PFSK-1 (cell line): ENCODE measurements at regions not wholly inside any gene's neighbourhood (a gene's known extent, or its start where the extent isn't known, plus 50 kb on each side); places are given as distances from the start of the nearest gene placed in this dataset.

Experiments
- POLR2AphosphoS5 ChIP-seq: IDR thresholded peaks from 2 replicates; pipeline ENCODE4 v1.6.1; 2012; ENCODE audit warnings: low read depth, mild to moderate bottlenecking, control low read depth, low read length, moderate library complexity
- SIN3A ChIP-seq: IDR thresholded peaks from 2 replicates; pipeline ENCODE4 v1.6.1; 2012; ENCODE audit warnings: mild to moderate bottlenecking, low read length, moderate library complexity, borderline replicate concordance; ENCODE audit not compliant: insufficient read depth
- TAF1 ChIP-seq: IDR thresholded peaks from 2 replicates; pipeline ENCODE4 v1.6.1; 2012; ENCODE audit warnings: low read length, control low read depth, borderline replicate concordance; ENCODE audit not compliant: insufficient read depth
- TF ChIP-seq, protein P1 (sequence below), 2 experiments: IDR thresholded peaks; 2 replicates each; pipeline versions ENCODE4 v1.6.1 to v1.8.0; 2011 to 2012; ENCODE audit warnings: low read depth in 2 of 2, low read length in 2 of 2, control low read depth in 1 of 2, inconsistent platforms in 1 of 2, mild to moderate bottlenecking in 1 of 2, moderate library complexity in 1 of 2; ENCODE audit not compliant: insufficient read depth in 1 of 2

DNA sequence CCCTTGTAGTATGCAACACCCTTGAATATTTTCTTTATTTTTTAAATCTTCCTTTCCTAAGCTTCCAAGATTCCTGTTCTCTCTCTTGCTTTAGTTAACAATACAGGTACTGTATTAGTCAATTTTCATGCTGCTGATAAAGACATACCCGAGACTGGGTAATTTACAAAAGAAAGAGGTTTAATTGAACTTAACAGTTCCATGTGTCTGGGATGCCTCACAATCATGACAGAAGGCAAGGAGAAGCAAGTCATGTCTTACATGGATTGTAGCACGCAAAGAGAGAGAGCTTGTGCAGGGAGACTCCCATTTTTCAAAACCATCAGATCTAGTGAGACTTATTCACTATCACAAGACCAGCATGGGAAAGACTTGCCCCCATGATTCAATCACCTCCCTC is 1024.3 kb downstream of the PCDH9 start:
- TF ChIP-seq, protein P1, sequence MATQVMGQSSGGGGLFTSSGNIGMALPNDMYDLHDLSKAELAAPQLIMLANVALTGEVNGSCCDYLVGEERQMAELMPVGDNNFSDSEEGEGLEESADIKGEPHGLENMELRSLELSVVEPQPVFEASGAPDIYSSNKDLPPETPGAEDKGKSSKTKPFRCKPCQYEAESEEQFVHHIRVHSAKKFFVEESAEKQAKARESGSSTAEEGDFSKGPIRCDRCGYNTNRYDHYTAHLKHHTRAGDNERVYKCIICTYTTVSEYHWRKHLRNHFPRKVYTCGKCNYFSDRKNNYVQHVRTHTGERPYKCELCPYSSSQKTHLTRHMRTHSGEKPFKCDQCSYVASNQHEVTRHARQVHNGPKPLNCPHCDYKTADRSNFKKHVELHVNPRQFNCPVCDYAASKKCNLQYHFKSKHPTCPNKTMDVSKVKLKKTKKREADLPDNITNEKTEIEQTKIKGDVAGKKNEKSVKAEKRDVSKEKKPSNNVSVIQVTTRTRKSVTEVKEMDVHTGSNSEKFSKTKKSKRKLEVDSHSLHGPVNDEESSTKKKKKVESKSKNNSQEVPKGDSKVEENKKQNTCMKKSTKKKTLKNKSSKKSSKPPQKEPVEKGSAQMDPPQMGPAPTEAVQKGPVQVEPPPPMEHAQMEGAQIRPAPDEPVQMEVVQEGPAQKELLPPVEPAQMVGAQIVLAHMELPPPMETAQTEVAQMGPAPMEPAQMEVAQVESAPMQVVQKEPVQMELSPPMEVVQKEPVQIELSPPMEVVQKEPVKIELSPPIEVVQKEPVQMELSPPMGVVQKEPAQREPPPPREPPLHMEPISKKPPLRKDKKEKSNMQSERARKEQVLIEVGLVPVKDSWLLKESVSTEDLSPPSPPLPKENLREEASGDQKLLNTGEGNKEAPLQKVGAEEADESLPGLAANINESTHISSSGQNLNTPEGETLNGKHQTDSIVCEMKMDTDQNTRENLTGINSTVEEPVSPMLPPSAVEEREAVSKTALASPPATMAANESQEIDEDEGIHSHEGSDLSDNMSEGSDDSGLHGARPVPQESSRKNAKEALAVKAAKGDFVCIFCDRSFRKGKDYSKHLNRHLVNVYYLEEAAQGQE (IDR thresholded peaks at IDR 0.05; ENCODE audit: insufficient read depth in 1 of 2, low read depth in 2 of 2, low read length in 2 of 2): no peak
- no peak for TF ChIP-seq TAF1
- no peak for TF ChIP-seq POLR2AphosphoS5
- no peak for TF ChIP-seq SIN3A
